ENCODE measurements at regions not wholly inside any gene's neighbourhood (a gene's known extent, or its start where the extent isn't known, plus 50 kb on each side); places are given as distances from the start of the nearest gene placed in this dataset.

- DNase-seq (ENCODE audit: low read depth) = no peak
Observed at GRCh38 chr13:78334059-78334458, 269.3 kb downstream of the POU4F1 start.

- no peak for DNase-seq (ENCODE audit: low read depth)
Observed at GRCh38 chr13:78326633-78327032, 276.7 kb downstream of the POU4F1 start.

GRCh38 chr13:78325585-78325984 lies 277.8 kb downstream of the POU4F1 start:
- no peak for DNase-seq (ENCODE audit: low read depth)

GRCh38 chr13:78323848-78324247 lies 279.5 kb downstream of the POU4F1 start:
- no peak for DNase-seq (ENCODE audit: low read depth)

GRCh38 chr13:78323040-78323439 lies 280.3 kb downstream of the POU4F1 start:
- no peak for DNase-seq (ENCODE audit: low read depth)

GRCh38 chr13:78319101-78319627 lies 284.2 kb downstream of the POU4F1 start:
- DNase-seq (ENCODE audit: low read depth) = no peak

- no peak for DNase-seq (ENCODE audit: low read depth)
Observed at GRCh38 chr13:78317030-78317429, 286.3 kb downstream of the POU4F1 start.

- DNase-seq (ENCODE audit: low read depth) = no peak
Observed at GRCh38 chr13:78309497-78310180, 293.7 kb downstream of the POU4F1 start.

- no peak for DNase-seq (ENCODE audit: low read depth)
Observed at GRCh38 chr13:78306519-78307206, 296.7 kb downstream of the POU4F1 start.

- no peak for DNase-seq (ENCODE audit: low read depth)
Observed at GRCh38 chr13:78305171-78305570, 298.2 kb downstream of the POU4F1 start.

- DNase-seq (ENCODE audit: low read depth) = no peak
Observed at GRCh38 chr13:78299832-78300623, 303.3 kb downstream of the POU4F1 start.

- DNase-seq (ENCODE audit: low read depth) = no peak
Observed at GRCh38 chr13:78298657-78299056, 304.7 kb downstream of the POU4F1 start.

- DNase-seq (ENCODE audit: low read depth) = no peak
Observed at GRCh38 chr13:78286748-78287147, 316.6 kb downstream of the POU4F1 start.

- no peak for DNase-seq (ENCODE audit: low read depth)
Observed at GRCh38 chr13:78265098-78265497, 338.3 kb downstream of the POU4F1 start.

GRCh38 chr13:78258304-78258703 lies 339.7 kb upstream of the EDNRB start:
- DNase-seq (ENCODE audit: low read depth) = no peak

- DNase-seq (ENCODE audit: low read depth) = no peak
Observed at GRCh38 chr13:78256484-78256883, 337.9 kb upstream of the EDNRB start.

GRCh38 chr13:78254113-78254512 lies 335.5 kb upstream of the EDNRB start:
- no peak for DNase-seq (ENCODE audit: low read depth)

GRCh38 chr13:78247362-78247761 lies 328.7 kb upstream of the EDNRB start:
- no peak for DNase-seq (ENCODE audit: low read depth)

- no peak for DNase-seq (ENCODE audit: low read depth)
Observed at GRCh38 chr13:78241278-78241919, 322.8 kb upstream of the EDNRB start.

- no peak for DNase-seq (ENCODE audit: low read depth)
Observed at GRCh38 chr13:78239714-78240113, 321.1 kb upstream of the EDNRB start.

GRCh38 chr13:78238911-78239310 lies 320.3 kb upstream of the EDNRB start:
- no peak for DNase-seq (ENCODE audit: low read depth)

GRCh38 chr13:78228940-78229339 lies 310.3 kb upstream of the EDNRB start:
- no peak for DNase-seq (ENCODE audit: low read depth)

Data from stimulated activated CD4-positive, alpha-beta T cell treated with anti-CD3 and anti-CD28 coated beads, Interleukin-2, amount 100 ng/mL, for 4 hours (primary cell).